ENCODE measurements at regions not wholly inside any gene's neighbourhood (a gene's known extent, or its start where the extent isn't known, plus 50 kb on each side); places are given as distances from the start of the nearest gene placed in this dataset.
A peak's percentile ranks its signal among the peaks of the same experiment; 100 is the strongest.

DNA sequence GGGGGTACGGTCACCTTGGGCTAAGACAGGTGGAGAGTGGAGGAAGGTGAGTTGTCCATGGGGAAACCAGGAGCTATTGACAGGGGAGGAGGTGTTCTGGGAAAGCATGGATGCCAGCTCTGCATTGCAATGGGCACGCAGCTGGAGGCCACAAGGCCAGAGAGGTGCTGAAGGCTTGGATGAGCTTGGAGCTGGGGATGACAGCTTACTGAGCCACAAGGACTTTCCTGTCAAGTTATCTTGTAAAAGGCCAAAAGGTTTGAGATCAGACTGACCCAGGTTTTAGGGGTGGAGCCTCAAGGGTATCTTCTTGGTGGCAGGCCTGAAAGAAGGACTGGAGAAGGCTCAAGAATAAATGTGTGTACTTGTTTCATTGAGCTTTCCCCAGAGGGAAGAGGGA, 115.2 kb downstream of the ASB7 start:
- no peaks in the 10 kb centered on the region for H3K36me3 ChIP-seq (ENCODE audit: control insufficient read depth, insufficient read depth, low read length)
- FAIRE-seq, result peak; percentile 47
- no peaks in the 10 kb centered on the region for H3K27me3 ChIP-seq (ENCODE audit: control insufficient read depth, insufficient read depth, low read length)
- no peak for DNase-seq (ENCODE audit: low read depth)
- TF ChIP-seq, protein P1, sequence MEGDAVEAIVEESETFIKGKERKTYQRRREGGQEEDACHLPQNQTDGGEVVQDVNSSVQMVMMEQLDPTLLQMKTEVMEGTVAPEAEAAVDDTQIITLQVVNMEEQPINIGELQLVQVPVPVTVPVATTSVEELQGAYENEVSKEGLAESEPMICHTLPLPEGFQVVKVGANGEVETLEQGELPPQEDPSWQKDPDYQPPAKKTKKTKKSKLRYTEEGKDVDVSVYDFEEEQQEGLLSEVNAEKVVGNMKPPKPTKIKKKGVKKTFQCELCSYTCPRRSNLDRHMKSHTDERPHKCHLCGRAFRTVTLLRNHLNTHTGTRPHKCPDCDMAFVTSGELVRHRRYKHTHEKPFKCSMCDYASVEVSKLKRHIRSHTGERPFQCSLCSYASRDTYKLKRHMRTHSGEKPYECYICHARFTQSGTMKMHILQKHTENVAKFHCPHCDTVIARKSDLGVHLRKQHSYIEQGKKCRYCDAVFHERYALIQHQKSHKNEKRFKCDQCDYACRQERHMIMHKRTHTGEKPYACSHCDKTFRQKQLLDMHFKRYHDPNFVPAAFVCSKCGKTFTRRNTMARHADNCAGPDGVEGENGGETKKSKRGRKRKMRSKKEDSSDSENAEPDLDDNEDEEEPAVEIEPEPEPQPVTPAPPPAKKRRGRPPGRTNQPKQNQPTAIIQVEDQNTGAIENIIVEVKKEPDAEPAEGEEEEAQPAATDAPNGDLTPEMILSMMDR (IDR thresholded peaks at IDR 0.05; ENCODE audit: insufficient read depth, low read length, severe bottlenecking), result no peak
- no peak overlapping the region for H3K4me3 ChIP-seq (ENCODE audit: low read depth, low read length)

DNA sequence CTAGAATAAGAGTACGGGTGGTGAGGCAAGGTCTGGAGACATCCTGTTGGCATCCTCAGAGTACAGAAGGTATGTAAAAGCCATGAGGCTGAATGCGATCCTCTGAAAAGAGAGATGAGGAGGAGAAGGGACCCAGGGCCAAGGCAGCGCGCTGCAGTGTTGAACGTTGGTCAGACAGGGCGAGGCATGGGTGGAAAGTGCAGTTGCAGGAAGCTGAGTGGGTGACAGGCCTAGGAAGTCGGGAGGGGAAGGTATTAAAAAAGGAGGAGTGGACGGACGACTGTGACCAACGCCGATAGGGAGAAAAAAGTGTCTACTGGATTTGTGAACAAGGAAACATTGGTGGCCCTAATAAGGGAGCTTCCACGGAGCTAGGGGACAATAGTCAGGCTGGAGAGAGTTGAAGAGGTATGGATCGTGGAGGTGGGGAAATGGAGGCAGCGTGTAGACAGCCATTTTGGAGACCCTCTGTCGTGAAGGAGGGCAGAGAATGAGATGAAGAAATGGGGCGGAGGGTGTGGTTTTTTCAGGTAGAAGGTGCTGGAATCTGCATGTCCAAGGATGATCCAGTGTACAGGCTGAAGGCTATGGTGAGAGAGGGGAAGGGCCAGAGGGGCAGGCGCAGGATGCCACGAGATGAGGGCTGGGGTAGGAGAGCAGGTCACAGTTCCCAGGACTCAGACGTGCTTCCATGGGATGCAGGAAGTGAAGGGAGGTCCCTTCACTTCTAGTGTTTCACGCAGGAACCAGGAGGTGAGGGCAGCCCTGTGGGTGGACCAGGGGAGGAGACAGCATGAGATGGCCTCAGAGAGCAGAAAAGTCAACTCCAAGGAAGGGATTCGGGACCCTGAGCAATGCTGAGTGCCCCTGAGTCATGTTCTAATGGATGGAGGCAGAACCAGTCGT, 115.9 kb downstream of the ASB7 start:
- H3K4me3 ChIP-seq (ENCODE audit: low read depth, low read length), result no peak overlapping the region
- TF ChIP-seq, protein P1 (IDR thresholded peaks at IDR 0.05; ENCODE audit: insufficient read depth, low read length, severe bottlenecking), result no peak
- DNase-seq (ENCODE audit: low read depth), result no peak
- FAIRE-seq, result peak; percentile 80
- H3K36me3 ChIP-seq (ENCODE audit: control insufficient read depth, insufficient read depth, low read length), result no peaks in the 10 kb centered on the region
- no peaks in the 10 kb centered on the region for H3K27me3 ChIP-seq (ENCODE audit: control insufficient read depth, insufficient read depth, low read length)

DNA sequence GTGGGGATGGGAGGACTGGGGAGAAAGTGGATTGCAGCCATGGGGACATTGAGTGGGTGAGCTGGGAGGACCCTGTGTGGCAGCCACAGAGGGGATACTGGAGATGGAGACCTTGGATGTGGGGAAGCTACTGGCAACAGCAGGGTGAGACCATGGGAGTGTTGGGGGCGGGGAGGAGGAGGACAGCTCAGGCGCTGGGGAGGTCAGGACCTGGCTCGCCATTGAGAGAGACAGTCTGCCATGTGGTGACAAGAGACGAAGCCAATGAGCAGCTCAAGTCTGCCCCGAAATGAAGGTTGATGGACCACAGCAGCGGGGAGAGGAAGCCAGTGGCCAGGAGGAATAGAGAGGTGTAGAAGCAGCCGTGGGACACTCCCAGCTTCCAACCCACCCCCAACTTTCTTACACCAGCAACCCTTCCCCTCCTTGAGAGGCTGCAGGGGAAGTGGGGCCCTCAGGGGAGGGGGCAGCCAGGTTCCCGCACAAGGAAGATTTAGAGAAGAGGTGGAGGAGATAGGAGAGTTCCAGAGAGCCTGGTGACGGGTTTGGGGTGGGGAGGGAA, 118.1 kb downstream of the ASB7 start:
- H3K27me3 ChIP-seq (ENCODE audit: control insufficient read depth, insufficient read depth, low read length), result no peaks in the 10 kb centered on the region
- no peak overlapping the region for H3K4me3 ChIP-seq (ENCODE audit: low read depth, low read length)
- peak; percentile 68 for FAIRE-seq
- no peak for DNase-seq (ENCODE audit: low read depth)
- H3K36me3 ChIP-seq (ENCODE audit: control insufficient read depth, insufficient read depth, low read length), result no peaks in the 10 kb centered on the region
- TF ChIP-seq, protein P1 (IDR thresholded peaks at IDR 0.05; ENCODE audit: insufficient read depth, low read length, severe bottlenecking), result no peak

DNA sequence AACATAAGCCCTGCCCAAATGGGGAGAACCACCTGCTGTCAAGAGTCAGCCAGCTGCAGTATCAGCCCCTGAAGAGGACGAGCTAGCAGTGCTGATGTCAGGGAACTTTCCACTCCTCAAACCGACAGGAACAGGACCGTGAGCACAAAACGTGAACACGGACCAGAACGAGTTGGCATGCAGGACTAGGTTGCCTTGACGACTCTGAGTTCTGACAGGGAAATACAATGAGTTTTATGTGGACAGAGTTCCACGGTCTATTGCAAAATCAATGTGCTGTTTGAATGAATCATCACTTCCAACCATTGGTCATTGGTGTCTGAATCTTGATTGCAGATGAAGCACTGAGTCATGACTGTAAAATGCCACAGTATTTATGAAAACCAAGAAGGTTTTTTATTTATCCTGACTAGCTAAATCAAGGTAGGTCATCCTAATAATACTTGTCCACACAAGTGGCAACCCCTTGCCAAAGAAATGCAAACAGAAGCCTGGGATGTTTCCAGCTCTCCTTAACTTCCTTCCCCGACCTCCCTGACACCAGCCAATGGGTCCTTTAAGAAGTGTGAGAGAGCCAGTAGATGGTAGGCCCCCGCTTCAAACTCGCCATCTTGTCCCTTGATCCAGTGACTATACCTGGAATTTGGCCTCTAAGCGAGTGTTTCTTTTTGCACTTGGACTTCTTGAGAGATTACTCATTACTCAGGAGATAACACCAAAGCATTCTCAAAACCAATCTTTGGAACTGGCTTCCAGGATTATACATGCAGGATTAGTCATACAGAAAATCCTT, 119.6 kb downstream of the ASB7 start:
- DNase-seq (ENCODE audit: low read depth) (peak; percentile 100), FAIRE-seq (peak; percentile 100)
- Histone ChIP-seq H3K36me3 (ENCODE audit: control insufficient read depth, insufficient read depth, low read length) (no peaks in the 10 kb centered on the region), H3K4me3 (ENCODE audit: low read depth, low read length) (peak overlapping the region; percentile 12), H3K27me3 (ENCODE audit: control insufficient read depth, insufficient read depth, low read length) (no peaks in the 10 kb centered on the region)
- TF ChIP-seq, protein P1 (IDR thresholded peaks at IDR 0.05; ENCODE audit: insufficient read depth, low read length, severe bottlenecking), result no peak

DNA sequence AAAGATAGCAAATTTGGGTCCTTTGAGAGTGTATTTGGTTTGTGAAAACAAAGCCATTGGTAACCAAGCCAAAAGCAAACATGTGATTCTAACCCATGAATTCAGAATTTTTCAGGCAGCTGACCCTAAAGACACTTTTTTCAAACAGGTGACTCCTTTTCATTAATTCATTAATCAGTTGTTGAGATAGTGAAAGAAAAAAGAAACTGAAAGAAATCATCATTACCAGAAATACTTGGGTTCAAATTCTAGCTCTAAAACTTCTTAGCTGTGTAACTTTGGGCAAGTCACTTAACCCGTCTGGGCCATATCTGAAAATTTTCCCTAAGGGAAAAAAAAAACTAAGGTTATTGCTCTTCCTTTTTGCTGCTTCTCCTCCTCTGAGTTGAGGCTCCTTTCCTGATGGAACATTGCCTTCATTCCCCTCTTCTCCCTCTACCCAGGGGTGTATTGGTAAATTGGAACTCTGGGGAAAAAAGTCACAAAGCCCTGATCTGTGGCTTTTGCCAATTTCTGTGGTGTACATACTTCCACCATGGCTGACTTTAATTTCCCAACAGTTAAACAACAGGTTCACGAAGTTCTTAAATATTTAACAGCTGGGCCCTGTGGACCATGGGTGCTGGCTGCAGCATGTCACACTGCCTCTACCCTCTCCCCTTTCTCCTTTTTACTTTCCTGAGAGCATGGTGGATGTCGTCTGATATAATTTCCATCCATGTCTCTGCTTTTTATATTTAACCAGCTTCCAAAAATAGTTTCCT, 120.3 kb downstream of the ASB7 start:
- no peak for DNase-seq (ENCODE audit: low read depth)
- TF ChIP-seq, protein P1 (IDR thresholded peaks at IDR 0.05; ENCODE audit: insufficient read depth, low read length, severe bottlenecking), result no peak
- Histone ChIP-seq H3K27me3 (ENCODE audit: control insufficient read depth, insufficient read depth, low read length) (no peaks in the 10 kb centered on the region), H3K4me3 (ENCODE audit: low read depth, low read length) (no peak overlapping the region), H3K36me3 (ENCODE audit: control insufficient read depth, insufficient read depth, low read length) (no peaks in the 10 kb centered on the region)
- FAIRE-seq, result no peak

Data from bronchial epithelial cell (primary cell).